ENCODE measurements at regions not wholly inside any gene's neighbourhood (a gene's known extent, or its start where the extent isn't known, plus 50 kb on each side); places are given as distances from the start of the nearest gene placed in this dataset.

- no peak for DNase-seq
These were observed 241.7 kb upstream of the MDFIC2 start for GRCh38 chr3:70554170-70554569.

- DNase-seq, result peak; percentile 39 to 72 (median 52)
These were observed 238.4 kb upstream of the MDFIC2 start for GRCh38 chr3:70550723-70551319.

- no peak for DNase-seq
These were observed 234.2 kb upstream of the MDFIC2 start for GRCh38 chr3:70546679-70547078.

GRCh38 chr3:70543493-70543892 is 231.1 kb upstream of the MDFIC2 start:
- DNase-seq, result no peak

GRCh38 chr3:70539908-70540307 is 227.5 kb upstream of the MDFIC2 start:
- no peak for DNase-seq

- DNase-seq, result no peak
These were observed 220.4 kb upstream of the MDFIC2 start for GRCh38 chr3:70532806-70533205.

GRCh38 chr3:70531838-70532489 is 219.5 kb upstream of the MDFIC2 start:
- DNase-seq, result no peak

GRCh38 chr3:70531063-70531657 is 218.7 kb upstream of the MDFIC2 start:
- no peak for DNase-seq

- no peak for DNase-seq
These were observed 218.2 kb upstream of the MDFIC2 start for GRCh38 chr3:70530626-70531025.

- no peak for DNase-seq
These were observed 214.6 kb upstream of the MDFIC2 start for GRCh38 chr3:70527026-70527425.

GRCh38 chr3:70519913-70520659 is 207.6 kb upstream of the MDFIC2 start:
- no peak for DNase-seq

GRCh38 chr3:70519026-70519425 is 206.6 kb upstream of the MDFIC2 start:
- no peak for DNase-seq

GRCh38 chr3:70518356-70518755 is 205.9 kb upstream of the MDFIC2 start:
- no peak for DNase-seq

GRCh38 chr3:70517124-70517890 is 204.9 kb upstream of the MDFIC2 start:
- DNase-seq, result no peak

GRCh38 chr3:70516076-70516475 is 203.6 kb upstream of the MDFIC2 start:
- no peak for DNase-seq

GRCh38 chr3:70507486-70507885 is 195.0 kb upstream of the MDFIC2 start:
- no peak for DNase-seq

GRCh38 chr3:70506775-70507174 is 194.3 kb upstream of the MDFIC2 start:
- DNase-seq, result no peak

- no peak for DNase-seq
These were observed 189.1 kb upstream of the MDFIC2 start for GRCh38 chr3:70501561-70501960.

GRCh38 chr3:70488816-70489215 is 176.4 kb upstream of the MDFIC2 start:
- DNase-seq, result no peak

GRCh38 chr3:70488131-70488530 is 175.7 kb upstream of the MDFIC2 start:
- no peak for DNase-seq

- DNase-seq, result no peak
These were observed 174.1 kb upstream of the MDFIC2 start for GRCh38 chr3:70486414-70487017.

GRCh38 chr3:70476174-70476573 is 163.7 kb upstream of the MDFIC2 start:
- no peak for DNase-seq

All from T-helper 1 cell (primary cell).